ENCODE measurements at regions not wholly inside any gene's neighbourhood (a gene's known extent, or its start where the extent isn't known, plus 50 kb on each side); places are given as distances from the start of the nearest gene placed in this dataset.

- TF ChIP-seq, protein P1, sequence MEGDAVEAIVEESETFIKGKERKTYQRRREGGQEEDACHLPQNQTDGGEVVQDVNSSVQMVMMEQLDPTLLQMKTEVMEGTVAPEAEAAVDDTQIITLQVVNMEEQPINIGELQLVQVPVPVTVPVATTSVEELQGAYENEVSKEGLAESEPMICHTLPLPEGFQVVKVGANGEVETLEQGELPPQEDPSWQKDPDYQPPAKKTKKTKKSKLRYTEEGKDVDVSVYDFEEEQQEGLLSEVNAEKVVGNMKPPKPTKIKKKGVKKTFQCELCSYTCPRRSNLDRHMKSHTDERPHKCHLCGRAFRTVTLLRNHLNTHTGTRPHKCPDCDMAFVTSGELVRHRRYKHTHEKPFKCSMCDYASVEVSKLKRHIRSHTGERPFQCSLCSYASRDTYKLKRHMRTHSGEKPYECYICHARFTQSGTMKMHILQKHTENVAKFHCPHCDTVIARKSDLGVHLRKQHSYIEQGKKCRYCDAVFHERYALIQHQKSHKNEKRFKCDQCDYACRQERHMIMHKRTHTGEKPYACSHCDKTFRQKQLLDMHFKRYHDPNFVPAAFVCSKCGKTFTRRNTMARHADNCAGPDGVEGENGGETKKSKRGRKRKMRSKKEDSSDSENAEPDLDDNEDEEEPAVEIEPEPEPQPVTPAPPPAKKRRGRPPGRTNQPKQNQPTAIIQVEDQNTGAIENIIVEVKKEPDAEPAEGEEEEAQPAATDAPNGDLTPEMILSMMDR (IDR thresholded peaks at IDR 0.05; ENCODE audit: low read depth, low read length): no peak
- TF ChIP-seq POLR2A (IDR thresholded peaks at IDR 0.05; ENCODE audit: extremely low read depth, insufficient read length): no peak
- no peak for TF ChIP-seq MAX (IDR thresholded peaks at IDR 0.05; ENCODE audit: low read depth, low read length)
Measured at GRCh38 chr13:99845161-99845874, 126.2 kb downstream of the ZIC5 start.
